Bronchial epithelial cell (primary cell): ENCODE measurements at regions not wholly inside any gene's neighbourhood (a gene's known extent, or its start where the extent isn't known, plus 50 kb on each side); places are given as distances from the start of the nearest gene placed in this dataset.

Experiments used
- DNase-seq: peaks from one replicate; pipeline ENCODE4 v3.0.0-alpha.2; 2010; ENCODE audit warnings: low read depth
- FAIRE-seq: peaks from 2 replicates; lab custom pipeline; 2011; peaks lifted over from hg19 to GRCh38; lab: Jason Lieb, UNC
- H3K27me3 ChIP-seq: 2 replicates; pipeline ENCODE4 v1.5.1; 2011; ENCODE audit warnings: low read length; ENCODE audit not compliant: control insufficient read depth, insufficient read depth
- H3K36me3 ChIP-seq: 2 replicates; pipeline ENCODE4 v1.5.1; 2011; ENCODE audit warnings: low read length; ENCODE audit not compliant: control insufficient read depth, insufficient read depth
- H3K4me3 ChIP-seq: 2 replicates; pipeline ENCODE4 v1.5.1; 2011; ENCODE audit warnings: mild to moderate bottlenecking, low read depth, low read length, control low read depth
- CTCF ChIP-seq: IDR thresholded peaks from 2 replicates; pipeline ENCODE4 v1.5.1; 2011; ENCODE audit warnings: mild to moderate bottlenecking, moderate library complexity, low read length, control low read depth, inconsistent platforms; ENCODE audit not compliant: insufficient read depth, severe bottlenecking

GRCh38 chr6:92147246-92147645 lies 1272.1 kb downstream of the EPHA7 start:
- no peak for TF ChIP-seq CTCF
- FAIRE-seq (no peak), DNase-seq (no peak)
- Histone ChIP-seq H3K27me3 (no peaks in the 10 kb centered on the region), H3K4me3 (no peak overlapping the region), H3K36me3 (no peaks in the 10 kb centered on the region)

- no peaks in the 10 kb centered on the region for H3K36me3 ChIP-seq
- H3K4me3 ChIP-seq: no peak overlapping the region
- no peak for FAIRE-seq
- no peaks in the 10 kb centered on the region for H3K27me3 ChIP-seq
- TF ChIP-seq CTCF: no peak
- DNase-seq: no peak
Measured at GRCh38 chr6:92139601-92140000, 1279.8 kb downstream of the EPHA7 start.

- no peak overlapping the region for H3K4me3 ChIP-seq
- no peak for TF ChIP-seq CTCF
- H3K36me3 ChIP-seq: no peaks in the 10 kb centered on the region
- DNase-seq: no peak
- FAIRE-seq: no peak
- H3K27me3 ChIP-seq: no peaks in the 10 kb centered on the region
Measured at GRCh38 chr6:92132957-92133356, 1286.4 kb downstream of the EPHA7 start.

GRCh38 chr6:92132457-92132856 lies 1286.9 kb downstream of the EPHA7 start:
- FAIRE-seq (no peak), DNase-seq (peak; percentile 48)
- Histone ChIP-seq H3K4me3 (no peak overlapping the region), H3K36me3 (no peaks in the 10 kb centered on the region), H3K27me3 (no peaks in the 10 kb centered on the region)
- no peak for TF ChIP-seq CTCF

GRCh38 chr6:92130944-92131343 lies 1288.4 kb downstream of the EPHA7 start:
- no peak for FAIRE-seq
- H3K36me3 ChIP-seq: no peaks in the 10 kb centered on the region
- H3K4me3 ChIP-seq: no peak overlapping the region
- H3K27me3 ChIP-seq: no peaks in the 10 kb centered on the region
- no peak for DNase-seq
- no peak for TF ChIP-seq CTCF

GRCh38 chr6:92126983-92127382 lies 1292.4 kb downstream of the EPHA7 start:
- H3K4me3 ChIP-seq: no peak overlapping the region
- FAIRE-seq (no peak), DNase-seq (no peak)
- H3K27me3 ChIP-seq: no peaks in the 10 kb centered on the region
- no peak for TF ChIP-seq CTCF
- no peaks in the 10 kb centered on the region for H3K36me3 ChIP-seq
